H9 (cell line): ENCODE measurements at regions not wholly inside any gene's neighbourhood (a gene's known extent, or its start where the extent isn't known, plus 50 kb on each side); places are given as distances from the start of the nearest gene placed in this dataset.

Source experiments
- DNase-seq: peaks from one replicate; pipeline ENCODE4 v3.0.0-alpha.2; 2017
- H2AFZ ChIP-seq: one replicate; pipeline ENCODE4 v1.6.1; 2013; ENCODE audit warnings: mild to moderate bottlenecking, low read length, control low read depth, moderate library complexity
- H2AK5ac ChIP-seq: 2 replicates; pipeline ENCODE4 v1.6.1; 2013; ENCODE audit warnings: low read length, control low read depth, mixed read lengths; ENCODE audit not compliant: insufficient read length
- H2BK120ac ChIP-seq: one replicate; pipeline ENCODE4 v1.6.1; 2013; ENCODE audit warnings: low read depth, mild to moderate bottlenecking, low read length, control low read depth, inconsistent platforms; ENCODE audit not compliant: poor library complexity, severe bottlenecking
- H2BK12ac ChIP-seq: 2 replicates; pipeline ENCODE4 v1.6.1; 2013; ENCODE audit warnings: low read length, control low read depth, mixed read lengths, low read depth; ENCODE audit not compliant: insufficient read length
- H2BK15ac ChIP-seq: 2 replicates; pipeline ENCODE4 v1.6.1; 2013; ENCODE audit warnings: low read depth, low read length, control low read depth
- H2BK20ac ChIP-seq: one replicate; pipeline ENCODE4 v1.6.1; 2013; ENCODE audit warnings: low read depth, mild to moderate bottlenecking, low read length, control low read depth, inconsistent platforms; ENCODE audit not compliant: poor library complexity, severe bottlenecking
- H2BK5ac ChIP-seq: 2 replicates; pipeline ENCODE4 v1.6.1; 2013; ENCODE audit warnings: low read length, control low read depth, mixed read lengths; ENCODE audit not compliant: insufficient read length
- H3K14ac ChIP-seq: 2 replicates; pipeline ENCODE4 v1.6.1; 2013; ENCODE audit warnings: low read length, control low read depth; ENCODE audit not compliant: insufficient read depth
- H3K18ac ChIP-seq: 2 replicates; pipeline ENCODE4 v1.6.1; 2013; ENCODE audit warnings: low read depth, mild to moderate bottlenecking, mixed read lengths, low read length, control low read depth; ENCODE audit not compliant: insufficient read length
- H3K23ac ChIP-seq: 2 replicates; pipeline ENCODE4 v1.6.1; 2013; ENCODE audit warnings: low read length, control low read depth, mixed read lengths, low read depth; ENCODE audit not compliant: insufficient read length
- H3K23me2 ChIP-seq: 2 replicates; pipeline ENCODE4 v1.6.1; 2013; ENCODE audit warnings: low read depth, mild to moderate bottlenecking, mixed read lengths, low read length, control low read depth; ENCODE audit not compliant: insufficient read length, poor library complexity, severe bottlenecking
- H3K27ac ChIP-seq: 2 replicates; pipeline ENCODE4 v1.5.1; 2013; ENCODE audit warnings: low read length, control low read depth, mixed read lengths, low read depth; ENCODE audit not compliant: insufficient read length
- H3K27me3 ChIP-seq: 2 replicates; pipeline ENCODE4 v1.6.1; 2013; ENCODE audit warnings: low read length, control low read depth, inconsistent platforms; ENCODE audit not compliant: insufficient read depth
- H3K4ac ChIP-seq: 2 replicates; pipeline ENCODE4 v1.6.1; 2013; ENCODE audit warnings: low read depth, mild to moderate bottlenecking, control low read depth, inconsistent platforms, low read length, moderate library complexity
- H3K4me1 ChIP-seq: 2 replicates; pipeline ENCODE4 v1.6.1; 2013; ENCODE audit warnings: low read length, control low read depth, inconsistent platforms; ENCODE audit not compliant: insufficient read depth
- H3K4me2 ChIP-seq: 2 replicates; pipeline ENCODE4 v1.6.1; 2013; ENCODE audit warnings: low read length, control low read depth, mixed read lengths; ENCODE audit not compliant: insufficient read length, insufficient read depth
- H3K56ac ChIP-seq: 2 replicates; pipeline ENCODE4 v1.6.1; 2013; ENCODE audit warnings: low read depth, mild to moderate bottlenecking, mixed read lengths, low read length, control low read depth; ENCODE audit not compliant: insufficient read length
- H3K79me1 ChIP-seq: 2 replicates; pipeline ENCODE4 v1.6.1; 2013; ENCODE audit warnings: low read depth, mild to moderate bottlenecking, moderate library complexity, low read length, control low read depth, inconsistent platforms; ENCODE audit not compliant: insufficient read depth, poor library complexity, severe bottlenecking
- H3K79me2 ChIP-seq: 2 replicates; pipeline ENCODE4 v1.6.1; 2013; ENCODE audit warnings: low read length, control low read depth, inconsistent platforms; ENCODE audit not compliant: insufficient read depth
- H3K9ac ChIP-seq: 2 replicates; pipeline ENCODE4 v1.6.1; 2013; ENCODE audit warnings: low read length, control low read depth, mixed read lengths; ENCODE audit not compliant: insufficient read length; ENCODE audit errors: extremely low read depth
- H3K9me3 ChIP-seq: one replicate; pipeline ENCODE4 v1.6.1; 2013; ENCODE audit warnings: low read depth, low read length, inconsistent platforms; ENCODE audit not compliant: control insufficient read depth
- H3T11ph ChIP-seq: one replicate; pipeline ENCODE4 v1.6.1; 2013; ENCODE audit warnings: mild to moderate bottlenecking, low read length, control low read depth, inconsistent platforms
- H4K20me1 ChIP-seq: one replicate; pipeline ENCODE4 v1.6.1; 2013; ENCODE audit not compliant: control insufficient read depth, insufficient read length, insufficient read depth
- H4K5ac ChIP-seq: 2 replicates; pipeline ENCODE4 v1.6.1; 2013; ENCODE audit warnings: low read depth, mild to moderate bottlenecking, mixed read lengths, low read length, control low read depth; ENCODE audit not compliant: insufficient read length
- H4K8ac ChIP-seq: replicated peaks from 2 replicates; pipeline ENCODE4 v1.6.1; 2013; ENCODE audit warnings: low read length, control low read depth, mixed read lengths, low read depth; ENCODE audit not compliant: insufficient read length
- H4K91ac ChIP-seq: 2 replicates; pipeline ENCODE4 v1.6.1; 2013; ENCODE audit warnings: low read depth, mild to moderate bottlenecking, moderate library complexity, mixed read lengths, low read length, control low read depth; ENCODE audit not compliant: insufficient read length
- H3K27ac Mint-ChIP-seq, 3 experiments: 2 replicates in 2 of 3; 3 replicates in 1 of 3; pipeline ENCODE4 v1.8.0; 2020 to 2021; ENCODE audit warnings: mixed read lengths in 3 of 3, mild to moderate bottlenecking in 1 of 3, moderate library complexity in 1 of 3
- H3K27me3 Mint-ChIP-seq: 2 replicates; pipeline ENCODE4 v1.8.0; 2021; ENCODE audit warnings: low read depth, mild to moderate bottlenecking, moderate library complexity, mixed read lengths
- H3K36me3 Mint-ChIP-seq, 3 experiments: 2 replicates in 2 of 3; 3 replicates in 1 of 3; pipeline ENCODE4 v1.8.0; 2020 to 2021; ENCODE audit warnings: low read depth in 3 of 3, mixed read lengths in 3 of 3; ENCODE audit not compliant: insufficient read depth in 1 of 3
- H3K4me1 Mint-ChIP-seq, 2 experiments: 2 replicates each; pipeline ENCODE4 v1.8.0; 2020; ENCODE audit warnings: mixed read lengths in 2 of 2
- H3K4me3 Mint-ChIP-seq, 2 experiments: 2 replicates in 1 of 2; 3 replicates in 1 of 2; pipeline ENCODE4 v1.8.0; 2020 to 2021; ENCODE audit warnings: mild to moderate bottlenecking in 2 of 2, mixed read lengths in 2 of 2, moderate library complexity in 1 of 2
- H3K9me3 Mint-ChIP-seq, 2 experiments: 2 replicates in 1 of 2; 3 replicates in 1 of 2; pipeline ENCODE4 v1.8.0; 2020; ENCODE audit warnings: mild to moderate bottlenecking in 2 of 2, mixed read lengths in 2 of 2, moderate library complexity in 1 of 2
- WGBS: extraction: QIAGEN DNeasy Blood & Tissue Kit; methylation state at CpG from one replicate; pipeline ENCODE4 v1.1.7; 2013; ENCODE audit warnings: missing lambda C conversion rate, low lambda C conversion rate, mixed read lengths; ENCODE audit not compliant: insufficient read length; ENCODE audit errors: extremely low coverage; 5-methylcytosine and 5-hydroxymethylcytosine counted together
- TF ChIP-seq, protein P1 (sequence below): fragments of 200-600 bp; sonication (generic); conservative IDR thresholded peaks from 3 replicates; pipeline ENCODE4 v1.8.0; 2021; ENCODE audit warnings: antibody characterized with exemption, mild to moderate bottlenecking

GRCh38 chrX:84893897-84894296, 109.8 kb upstream of the APOOL start:
- Histone ChIP-seq H4K8ac (no peak overlapping the region), H3K79me2 (no peaks in the 10 kb centered on the region), H3T11ph (no peak overlapping the region), H3K23ac (no peak overlapping the region), H3K9ac (no peak overlapping the region), H3K79me1 (no peaks in the 10 kb centered on the region), H3K27ac (no peak overlapping the region), H3K23me2 (no peaks in the 10 kb centered on the region), H3K4me1 (no peaks in the 10 kb centered on the region), H3K9me3 (peaks cover 30% of the 10 kb centered on the region), H4K5ac (no peak overlapping the region), H3K27me3 (no peaks in the 10 kb centered on the region), H3K56ac (no peak overlapping the region), H2BK12ac (no peak overlapping the region), H3K4ac (no peak overlapping the region), H4K91ac (no peak overlapping the region), H3K14ac (no peak overlapping the region), H3K18ac (no peak overlapping the region), H2BK20ac (no peak overlapping the region), H2BK5ac (no peak overlapping the region), H4K20me1 (no peaks in the 10 kb centered on the region), H2AK5ac (no peak overlapping the region), H3K4me2 (no peak overlapping the region), H2AFZ (no peak overlapping the region), H2BK15ac (no peak overlapping the region), H2BK120ac (no peak overlapping the region)
- TF ChIP-seq, protein P1, sequence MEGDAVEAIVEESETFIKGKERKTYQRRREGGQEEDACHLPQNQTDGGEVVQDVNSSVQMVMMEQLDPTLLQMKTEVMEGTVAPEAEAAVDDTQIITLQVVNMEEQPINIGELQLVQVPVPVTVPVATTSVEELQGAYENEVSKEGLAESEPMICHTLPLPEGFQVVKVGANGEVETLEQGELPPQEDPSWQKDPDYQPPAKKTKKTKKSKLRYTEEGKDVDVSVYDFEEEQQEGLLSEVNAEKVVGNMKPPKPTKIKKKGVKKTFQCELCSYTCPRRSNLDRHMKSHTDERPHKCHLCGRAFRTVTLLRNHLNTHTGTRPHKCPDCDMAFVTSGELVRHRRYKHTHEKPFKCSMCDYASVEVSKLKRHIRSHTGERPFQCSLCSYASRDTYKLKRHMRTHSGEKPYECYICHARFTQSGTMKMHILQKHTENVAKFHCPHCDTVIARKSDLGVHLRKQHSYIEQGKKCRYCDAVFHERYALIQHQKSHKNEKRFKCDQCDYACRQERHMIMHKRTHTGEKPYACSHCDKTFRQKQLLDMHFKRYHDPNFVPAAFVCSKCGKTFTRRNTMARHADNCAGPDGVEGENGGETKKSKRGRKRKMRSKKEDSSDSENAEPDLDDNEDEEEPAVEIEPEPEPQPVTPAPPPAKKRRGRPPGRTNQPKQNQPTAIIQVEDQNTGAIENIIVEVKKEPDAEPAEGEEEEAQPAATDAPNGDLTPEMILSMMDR, result no peak
- H3K4me1 Mint-ChIP-seq, result no peaks in the 10 kb centered on the region
- no peaks in the 10 kb centered on the region; the same call in 1 of the 2 replicates for H3K27me3 Mint-ChIP-seq
- H3K9me3 Mint-ChIP-seq, result peaks cover 37 to 56% of the 10 kb centered on the region in 2 experiments
- peaks cover 0 to 2% (median 0%) of the 10 kb centered on the region in 3 experiments; a peak in 1 of 7 replicates for H3K36me3 Mint-ChIP-seq
- H3K27ac Mint-ChIP-seq, result no peak overlapping the region
- no CpG with 5 or more reads among the region's 2 CpGs for WGBS
- no peak for DNase-seq
- no peak overlapping the region for H3K4me3 Mint-ChIP-seq
